Kidney (tissue), 13 donors: ENCODE measurements at regions not wholly inside any gene's neighbourhood (a gene's known extent, or its start where the extent isn't known, plus 50 kb on each side); places are given as distances from the start of the nearest gene placed in this dataset.

Source experiments
- DNase-seq, 5 donors: peaks; one replicate each; pipeline ENCODE4 v3.0.0-alpha.2; 2013 to 2020
- FAIRE-seq: peaks from 2 replicates; lab custom pipeline; 2012; peaks lifted over from hg19 to GRCh38; lab: Jason Lieb, UNC
- H3K27ac ChIP-seq, 2 donors: one replicate each; pipeline ENCODE4 v1.7.0; 2013; ENCODE audit warnings: low read depth in 2 of 2, low read length in 2 of 2, inconsistent platforms in 1 of 2
- H3K27me3 ChIP-seq: one replicate; pipeline ENCODE4 v1.7.1; 2013; ENCODE audit warnings: low read length, inconsistent platforms; ENCODE audit not compliant: control insufficient read depth, insufficient read depth
- H3K36me3 ChIP-seq, 3 donors: one replicate each; pipeline versions ENCODE4 v1.7.0 to v1.7.1; 2013; ENCODE audit warnings: low read length in 3 of 3, control low read depth in 1 of 3, inconsistent platforms in 1 of 3; ENCODE audit not compliant: insufficient read depth in 3 of 3, control insufficient read depth in 2 of 3
- H3K4me1 ChIP-seq, 3 donors: one replicate each; pipeline versions ENCODE4 v1.7.0 to v1.7.1; 2013; ENCODE audit warnings: low read length in 3 of 3, inconsistent platforms in 1 of 3, low read depth in 1 of 3; ENCODE audit not compliant: control insufficient read depth in 2 of 3, insufficient read depth in 2 of 3
- H3K4me3 ChIP-seq, 3 donors: one replicate each; pipeline versions ENCODE4 v1.7.0 to v1.8.1; 2013; ENCODE audit warnings: low read length in 3 of 3, control low read depth in 1 of 3, inconsistent platforms in 1 of 3
- H3K9ac ChIP-seq, 3 donors: one replicate each; pipeline versions ENCODE4 v1.7.0 to v1.7.1; 2013; ENCODE audit warnings: low read length in 3 of 3, control low read depth in 1 of 3, inconsistent platforms in 1 of 3
- H3K9me3 ChIP-seq, 3 donors: one replicate each; pipeline versions ENCODE4 v1.7.0 to v1.7.1; 2013; ENCODE audit warnings: low read length in 3 of 3, control low read depth in 1 of 3, inconsistent platforms in 1 of 3; ENCODE audit not compliant: control insufficient read depth in 2 of 3, insufficient read depth in 1 of 3
- CTCF ChIP-seq: IDR thresholded peaks from 3 replicates; pipeline ENCODE4 v1.5.1; 2012; ENCODE audit warnings: mild to moderate bottlenecking, moderate library complexity, borderline replicate concordance; ENCODE audit not compliant: insufficient read depth; ENCODE audit errors: extremely low read depth
- intact Hi-C: fragments of 100-400 bp; cut with DNase I; formaldehyde crosslinking; loops from one replicate; pipeline ENCODE4 v1.11.1; 2022
- donor health status: control.
- donor health status: control.
- donor health status: control.
- donor health status: control.
- donor health status: control.
- donor health status: DM: yes; HTN: yes; CAD: no.
- donor health status: Normal renal cell carcinoma (clear cell type).

GRCh38 chr2:217110550-217110949 lies 250.7 kb upstream of the TNP1 start:
- H3K9me3 ChIP-seq, result no peaks in the 10 kb centered on the region
- no peaks in the 10 kb centered on the region for H3K4me1 ChIP-seq
- H3K4me3 ChIP-seq, result no peak overlapping the region
- no peak for TF ChIP-seq CTCF
- intact Hi-C loops, result no loop called here
- H3K27me3 ChIP-seq, result no peaks in the 10 kb centered on the region
- no peak for FAIRE-seq
- no peak for DNase-seq
- no peak overlapping the region for H3K9ac ChIP-seq
- no peaks in the 10 kb centered on the region for H3K36me3 ChIP-seq
- no peak overlapping the region for H3K27ac ChIP-seq

GRCh38 chr2:217108575-217109027 lies 248.7 kb upstream of the TNP1 start:
- H3K27me3 ChIP-seq, result no peaks in the 10 kb centered on the region
- DNase-seq (no peak), FAIRE-seq (no peak)
- no peaks in the 10 kb centered on the region for H3K4me1 ChIP-seq
- H3K9me3 ChIP-seq, result no peaks in the 10 kb centered on the region
- no peak for TF ChIP-seq CTCF
- no peaks in the 10 kb centered on the region for H3K36me3 ChIP-seq
- intact Hi-C loops, result loop anchor here (10.0 kb wide), 1 partner anchor 114 kb away; no protein-coding TSS in a partner anchor
- H3K9ac ChIP-seq, result no peak overlapping the region
- H3K27ac ChIP-seq, result no peak overlapping the region
- H3K4me3 ChIP-seq, result no peak overlapping the region

- Histone ChIP-seq H3K4me3 (no peak overlapping the region), H3K27ac (no peak overlapping the region), H3K27me3 (no peaks in the 10 kb centered on the region), H3K9me3 (no peaks in the 10 kb centered on the region), H3K9ac (no peak overlapping the region), H3K4me1 (no peaks in the 10 kb centered on the region), H3K36me3 (no peaks in the 10 kb centered on the region)
- FAIRE-seq, result no peak
- intact Hi-C loops, result loop anchor here (10.0 kb wide), 1 partner anchor 113 kb away; no protein-coding TSS in a partner anchor
- no peak for DNase-seq
- no peak for TF ChIP-seq CTCF
Observed at GRCh38 chr2:217108086-217108485, 248.2 kb upstream of the TNP1 start.

- FAIRE-seq, result no peak
- no peak for DNase-seq
- no peaks in the 10 kb centered on the region for H3K4me1 ChIP-seq
- no peak overlapping the region for H3K27ac ChIP-seq
- no peaks in the 10 kb centered on the region for H3K9me3 ChIP-seq
- no peaks in the 10 kb centered on the region for H3K36me3 ChIP-seq
- H3K27me3 ChIP-seq, result no peaks in the 10 kb centered on the region
- no peak overlapping the region for H3K4me3 ChIP-seq
- intact Hi-C loops, result loop anchor here (10.0 kb wide), 1 partner anchor 113 kb away; no protein-coding TSS in a partner anchor
- no peak for TF ChIP-seq CTCF
- no peak overlapping the region for H3K9ac ChIP-seq
Observed at GRCh38 chr2:217107480-217107879, 247.6 kb upstream of the TNP1 start.
